ENCODE measurements at regions not wholly inside any gene's neighbourhood (a gene's known extent, or its start where the extent isn't known, plus 50 kb on each side); places are given as distances from the start of the nearest gene placed in this dataset.

DNA sequence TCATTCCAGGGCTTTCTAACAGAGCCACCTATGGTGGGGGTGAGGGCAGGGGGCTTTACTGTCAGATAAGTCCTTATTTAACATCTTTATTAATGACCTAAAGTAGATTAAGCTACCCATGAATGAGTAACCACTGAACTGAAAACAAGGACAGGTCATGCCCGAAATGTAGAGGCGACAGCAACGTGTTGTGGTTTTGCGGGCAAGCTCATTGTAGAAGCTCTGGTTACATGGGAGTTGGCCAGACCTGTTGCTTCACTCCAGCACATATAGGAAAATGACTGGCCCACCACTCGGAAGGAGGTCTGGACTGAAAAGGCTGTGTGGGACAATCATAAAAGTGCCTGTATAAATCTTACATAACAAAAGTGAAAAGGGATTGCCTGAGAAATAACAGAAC lies 109.6 kb upstream of the NDP start (continued):
- TF ChIP-seq HNF4A (CRISPR knock-in tag; IDR thresholded peaks at IDR 0.05) = no peak
- TF ChIP-seq, protein P1, sequence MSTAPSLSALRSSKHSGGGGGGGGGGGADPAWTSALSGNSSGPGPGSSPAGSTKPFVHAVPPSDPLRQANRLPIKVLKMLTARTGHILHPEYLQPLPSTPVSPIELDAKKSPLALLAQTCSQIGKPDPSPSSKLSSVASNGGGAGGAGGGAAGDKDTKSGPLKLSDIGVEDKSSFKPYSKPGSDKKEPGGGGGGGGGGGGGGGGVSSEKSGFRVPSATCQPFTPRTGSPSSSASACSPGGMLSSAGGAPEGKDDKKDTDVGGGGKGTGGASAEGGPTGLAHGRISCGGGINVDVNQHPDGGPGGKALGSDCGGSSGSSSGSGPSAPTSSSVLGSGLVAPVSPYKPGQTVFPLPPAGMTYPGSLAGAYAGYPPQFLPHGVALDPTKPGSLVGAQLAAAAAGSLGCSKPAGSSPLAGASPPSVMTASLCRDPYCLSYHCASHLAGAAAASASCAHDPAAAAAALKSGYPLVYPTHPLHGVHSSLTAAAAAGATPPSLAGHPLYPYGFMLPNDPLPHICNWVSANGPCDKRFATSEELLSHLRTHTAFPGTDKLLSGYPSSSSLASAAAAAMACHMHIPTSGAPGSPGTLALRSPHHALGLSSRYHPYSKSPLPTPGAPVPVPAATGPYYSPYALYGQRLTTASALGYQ (CRISPR knock-in tag; IDR thresholded peaks at IDR 0.05) = no peak
- TF ChIP-seq, protein P2, sequence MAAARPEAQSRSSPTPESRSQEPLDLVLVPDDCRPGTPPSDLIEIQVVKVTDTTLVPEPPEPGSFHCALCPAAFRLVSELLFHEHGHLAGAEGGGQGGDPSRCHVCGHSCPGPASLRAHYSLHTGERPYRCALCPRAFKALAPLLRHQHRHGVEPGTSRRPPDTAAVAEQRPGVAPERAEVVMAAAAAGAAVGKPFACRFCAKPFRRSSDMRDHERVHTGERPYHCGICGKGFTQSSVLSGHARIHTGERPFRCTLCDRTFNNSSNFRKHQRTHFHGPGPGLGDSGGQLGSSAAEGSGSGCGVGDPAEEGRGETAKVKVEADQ (CRISPR knock-in tag; IDR thresholded peaks at IDR 0.05; ENCODE audit: borderline replicate concordance) = no peak
- TF ChIP-seq ZNF441 (CRISPR knock-in tag; IDR thresholded peaks at IDR 0.05; ENCODE audit: borderline replicate concordance) = no peak
- TF ChIP-seq HDAC1 (CRISPR knock-in tag; IDR thresholded peaks at IDR 0.05) = no peak

DNA sequence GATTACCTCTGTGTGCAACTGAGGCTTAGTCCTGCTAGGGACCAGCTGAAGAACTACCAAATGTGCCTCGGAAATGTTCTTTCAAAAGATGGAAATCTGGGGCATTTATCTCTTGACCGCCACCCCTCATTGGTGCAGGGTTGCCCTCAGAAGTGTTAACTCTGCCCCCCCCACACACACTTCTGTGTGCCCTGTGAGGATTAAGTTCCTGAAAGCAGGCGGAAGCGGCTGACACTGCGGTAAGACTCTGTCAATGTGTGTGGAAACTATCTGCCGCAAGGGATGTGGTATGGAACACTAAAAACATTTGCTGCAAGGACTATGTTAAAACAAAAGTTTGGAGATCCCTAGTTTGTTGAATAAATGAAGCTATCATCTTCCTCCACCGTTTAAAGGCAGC lies 106.9 kb upstream of the NDP start:
- Histone ChIP-seq H3K4me1 (ENCODE audit: insufficient read depth, low read length) (no peaks in the 10 kb centered on the region), H3K4me2 (ENCODE audit: low read depth, low read length) (no peak overlapping the region), H2AFZ (ENCODE audit: low read length) (no peak overlapping the region), H4K20me1 (ENCODE audit: insufficient read depth, low read length) (no peaks in the 10 kb centered on the region), H3K36me3 (replicated peaks in 1 of 2; ENCODE audit: control insufficient read depth in 1 of 2, insufficient read depth in 2 of 2, low read length in 2 of 2) (no peaks in the 10 kb centered on the region), H3K27ac (ENCODE audit: extremely low read length, insufficient read depth, low read length) (no peak overlapping the region), H3K4me3 (replicated peaks in 1 of 3; ENCODE audit: insufficient read depth in 1 of 3, low read depth in 2 of 3, low read length in 3 of 3) (no peak overlapping the region), H3K27me3 (ENCODE audit: control insufficient read depth in 1 of 2, insufficient read depth in 2 of 2, low read length in 2 of 2) (no peaks in the 10 kb centered on the region; a peak in 1 of 5 replicates), H3K9me3 (ENCODE audit: low read length) (no peaks in the 10 kb centered on the region), H3K79me2 (ENCODE audit: insufficient read depth, low read length) (no peaks in the 10 kb centered on the region), H3K9ac (ENCODE audit: insufficient read depth, low read depth, low read length) (no peak overlapping the region)
- in situ Hi-C loops (cut with HindIII; ENCODE audit: extremely low pct_ligation_motif_present, low pct_unique_long_range_greater_than_20kb) = no loop called here
- no peak for ATAC-seq
- ChIA-PET POLR2A (no interaction called here), CTCF (ENCODE audit: low intra/inter-chr PET ratio, low total read pairs) (no interaction called here)
- 64% methylated on average over 4 of the region's 7 CpGs for WGBS (ENCODE audit: low lambda C conversion rate)
- DNase-seq (ENCODE audit: low spot score) = no peak
- intact Hi-C loops (cut with micrococcal nuclease; ENCODE audit: unreplicated experiment) = no loop called here
- no peak for FAIRE-seq
- no TSS peak for BruUV-seq (replicated peaks)
- TF ChIP-seq TMF1 (CRISPR knock-in tag; IDR thresholded peaks at IDR 0.05; ENCODE audit: low read depth) (no peak), ZNF75D (CRISPR knock-in tag; IDR thresholded peaks at IDR 0.05; ENCODE audit: borderline replicate concordance) (no peak), ZFP1 (CRISPR knock-in tag; IDR thresholded peaks at IDR 0.05) (no peak), MED1 (CRISPR knock-in tag; IDR thresholded peaks at IDR 0.05) (no peak)
- TF ChIP-seq, protein P3, sequence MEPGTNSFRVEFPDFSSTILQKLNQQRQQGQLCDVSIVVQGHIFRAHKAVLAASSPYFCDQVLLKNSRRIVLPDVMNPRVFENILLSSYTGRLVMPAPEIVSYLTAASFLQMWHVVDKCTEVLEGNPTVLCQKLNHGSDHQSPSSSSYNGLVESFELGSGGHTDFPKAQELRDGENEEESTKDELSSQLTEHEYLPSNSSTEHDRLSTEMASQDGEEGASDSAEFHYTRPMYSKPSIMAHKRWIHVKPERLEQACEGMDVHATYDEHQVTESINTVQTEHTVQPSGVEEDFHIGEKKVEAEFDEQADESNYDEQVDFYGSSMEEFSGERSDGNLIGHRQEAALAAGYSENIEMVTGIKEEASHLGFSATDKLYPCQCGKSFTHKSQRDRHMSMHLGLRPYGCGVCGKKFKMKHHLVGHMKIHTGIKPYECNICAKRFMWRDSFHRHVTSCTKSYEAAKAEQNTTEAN (CRISPR knock-in tag; conservative IDR thresholded peaks at IDR 0.05) = no peak
- TF ChIP-seq, protein P4, sequence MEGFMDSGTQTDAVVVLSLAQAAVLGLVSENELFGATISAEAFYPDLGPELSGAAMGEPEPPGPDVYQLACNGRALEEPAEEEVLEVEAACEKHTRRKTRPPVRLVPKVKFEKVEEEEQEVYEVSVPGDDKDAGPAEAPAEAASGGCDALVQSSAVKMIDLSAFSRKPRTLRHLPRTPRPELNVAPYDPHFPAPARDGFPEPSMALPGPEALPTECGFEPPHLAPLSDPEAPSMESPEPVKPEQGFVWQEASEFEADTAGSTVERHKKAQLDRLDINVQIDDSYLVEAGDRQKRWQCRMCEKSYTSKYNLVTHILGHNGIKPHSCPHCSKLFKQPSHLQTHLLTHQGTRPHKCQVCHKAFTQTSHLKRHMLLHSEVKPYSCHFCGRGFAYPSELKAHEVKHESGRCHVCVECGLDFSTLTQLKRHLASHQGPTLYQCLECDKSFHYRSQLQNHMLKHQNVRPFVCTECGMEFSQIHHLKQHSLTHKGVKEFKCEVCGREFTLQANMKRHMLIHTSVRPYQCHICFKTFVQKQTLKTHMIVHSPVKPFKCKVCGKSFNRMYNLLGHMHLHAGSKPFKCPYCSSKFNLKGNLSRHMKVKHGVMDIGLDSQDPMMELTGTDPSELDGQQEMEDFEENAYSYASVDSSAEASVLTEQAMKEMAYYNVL (CRISPR knock-in tag; IDR thresholded peaks at IDR 0.05; ENCODE audit: borderline replicate concordance) = no peak
- TF ChIP-seq, protein P5, sequence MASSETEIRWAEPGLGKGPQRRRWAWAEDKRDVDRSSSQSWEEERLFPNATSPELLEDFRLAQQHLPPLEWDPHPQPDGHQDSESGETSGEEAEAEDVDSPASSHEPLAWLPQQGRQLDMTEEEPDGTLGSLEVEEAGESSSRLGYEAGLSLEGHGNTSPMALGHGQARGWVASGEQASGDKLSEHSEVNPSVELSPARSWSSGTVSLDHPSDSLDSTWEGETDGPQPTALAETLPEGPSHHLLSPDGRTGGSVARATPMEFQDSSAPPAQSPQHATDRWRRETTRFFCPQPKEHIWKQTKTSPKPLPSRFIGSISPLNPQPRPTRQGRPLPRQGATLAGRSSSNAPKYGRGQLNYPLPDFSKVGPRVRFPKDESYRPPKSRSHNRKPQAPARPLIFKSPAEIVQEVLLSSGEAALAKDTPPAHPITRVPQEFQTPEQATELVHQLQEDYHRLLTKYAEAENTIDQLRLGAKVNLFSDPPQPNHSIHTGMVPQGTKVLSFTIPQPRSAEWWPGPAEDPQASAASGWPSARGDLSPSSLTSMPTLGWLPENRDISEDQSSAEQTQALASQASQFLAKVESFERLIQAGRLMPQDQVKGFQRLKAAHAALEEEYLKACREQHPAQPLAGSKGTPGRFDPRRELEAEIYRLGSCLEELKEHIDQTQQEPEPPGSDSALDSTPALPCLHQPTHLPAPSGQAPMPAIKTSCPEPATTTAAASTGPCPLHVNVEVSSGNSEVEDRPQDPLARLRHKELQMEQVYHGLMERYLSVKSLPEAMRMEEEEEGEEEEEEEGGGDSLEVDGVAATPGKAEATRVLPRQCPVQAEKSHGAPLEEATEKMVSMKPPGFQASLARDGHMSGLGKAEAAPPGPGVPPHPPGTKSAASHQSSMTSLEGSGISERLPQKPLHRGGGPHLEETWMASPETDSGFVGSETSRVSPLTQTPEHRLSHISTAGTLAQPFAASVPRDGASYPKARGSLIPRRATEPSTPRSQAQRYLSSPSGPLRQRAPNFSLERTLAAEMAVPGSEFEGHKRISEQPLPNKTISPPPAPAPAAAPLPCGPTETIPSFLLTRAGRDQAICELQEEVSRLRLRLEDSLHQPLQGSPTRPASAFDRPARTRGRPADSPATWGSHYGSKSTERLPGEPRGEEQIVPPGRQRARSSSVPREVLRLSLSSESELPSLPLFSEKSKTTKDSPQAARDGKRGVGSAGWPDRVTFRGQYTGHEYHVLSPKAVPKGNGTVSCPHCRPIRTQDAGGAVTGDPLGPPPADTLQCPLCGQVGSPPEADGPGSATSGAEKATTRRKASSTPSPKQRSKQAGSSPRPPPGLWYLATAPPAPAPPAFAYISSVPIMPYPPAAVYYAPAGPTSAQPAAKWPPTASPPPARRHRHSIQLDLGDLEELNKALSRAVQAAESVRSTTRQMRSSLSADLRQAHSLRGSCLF (CRISPR knock-in tag; IDR thresholded peaks at IDR 0.05; ENCODE audit: borderline replicate concordance) = no peak
